Skin epidermis (tissue), 12 donors: ENCODE measurements at regions not wholly inside any gene's neighbourhood (a gene's known extent, or its start where the extent isn't known, plus 50 kb on each side); places are given as distances from the start of the nearest gene placed in this dataset.

Experiments used
- H3K27ac ChIP-seq, 21 experiments: fragments of 200-600 bp; sonication (generic) in 11 of 21; one replicate each; pipeline ENCODE4 v1.5.0; 2020; ENCODE audit warnings: mild to moderate bottlenecking in 3 of 21, inconsistent platforms in 2 of 21, moderate library complexity in 2 of 21
- H3K4me3 ChIP-seq, 7 experiments: fragments of 200-600 bp; sonication (generic) in 2 of 7; one replicate each; pipeline ENCODE4 v1.5.0; 2020; ENCODE audit warnings: inconsistent platforms in 2 of 7, mild to moderate bottlenecking in 2 of 7, moderate library complexity in 1 of 7

- H3K27ac ChIP-seq = no peak overlapping the region
- no peak overlapping the region for H3K4me3 ChIP-seq
Measured at GRCh38 chr10:129020651-129021330, 446.2 kb upstream of the MGMT start.

DNA sequence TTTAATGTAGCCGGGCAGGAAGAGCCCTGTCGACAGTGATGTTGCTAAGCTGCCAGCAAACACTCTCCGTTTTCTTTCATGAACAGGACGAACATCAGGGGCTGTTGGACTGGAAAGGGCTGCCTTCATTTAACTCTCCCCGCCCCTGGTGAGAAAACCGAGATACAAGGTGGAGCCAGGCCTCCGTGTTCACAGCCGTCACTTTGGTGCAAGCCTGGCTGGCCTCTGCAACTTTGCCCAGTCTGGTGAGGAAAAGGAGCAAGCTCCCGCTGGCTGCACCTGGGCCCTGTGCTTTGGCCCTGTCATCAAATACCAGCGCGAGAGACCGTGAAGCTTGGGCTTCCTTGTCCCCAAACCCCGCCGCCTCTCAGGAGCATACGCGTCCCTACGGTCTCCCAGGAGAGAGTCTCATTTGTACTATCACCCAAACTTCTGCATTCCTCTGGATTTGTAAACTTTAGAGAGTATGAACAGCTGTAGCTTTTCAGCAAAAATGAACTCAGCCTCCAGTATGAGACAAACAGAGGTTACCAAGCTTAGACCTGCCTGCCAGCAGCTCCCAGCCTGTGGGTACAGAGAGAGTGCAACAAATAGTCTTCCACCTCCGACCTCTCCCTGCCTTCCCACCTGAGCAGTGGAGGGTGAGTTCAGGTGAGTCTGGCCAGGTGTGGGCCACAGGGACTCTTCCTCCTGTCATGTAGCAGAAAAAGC is 445.3 kb upstream of the MGMT start:
- Histone ChIP-seq H3K27ac (no peak overlapping the region), H3K4me3 (no peak overlapping the region)

DNA sequence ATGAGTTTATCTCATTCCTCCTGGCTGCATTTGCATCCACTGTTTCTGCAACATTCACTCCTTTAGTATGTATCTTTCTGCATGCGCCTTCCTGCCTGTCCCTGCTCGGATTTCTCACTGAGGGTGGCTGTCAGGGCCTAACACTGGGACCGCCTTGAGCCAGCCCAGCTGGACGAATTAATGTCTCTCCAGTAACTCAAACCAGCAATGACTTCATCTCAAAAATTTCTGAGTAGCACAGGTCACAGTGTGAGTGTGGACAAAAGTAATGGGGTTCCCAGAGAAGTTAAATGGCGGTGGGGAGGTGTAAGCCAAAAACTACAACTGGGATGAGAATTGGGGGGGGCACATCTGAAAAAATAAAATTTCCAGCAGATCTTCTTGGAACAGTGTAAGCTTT is 444.0 kb upstream of the MGMT start:
- Histone ChIP-seq H3K4me3 (no peak overlapping the region), H3K27ac (no peak overlapping the region)

DNA sequence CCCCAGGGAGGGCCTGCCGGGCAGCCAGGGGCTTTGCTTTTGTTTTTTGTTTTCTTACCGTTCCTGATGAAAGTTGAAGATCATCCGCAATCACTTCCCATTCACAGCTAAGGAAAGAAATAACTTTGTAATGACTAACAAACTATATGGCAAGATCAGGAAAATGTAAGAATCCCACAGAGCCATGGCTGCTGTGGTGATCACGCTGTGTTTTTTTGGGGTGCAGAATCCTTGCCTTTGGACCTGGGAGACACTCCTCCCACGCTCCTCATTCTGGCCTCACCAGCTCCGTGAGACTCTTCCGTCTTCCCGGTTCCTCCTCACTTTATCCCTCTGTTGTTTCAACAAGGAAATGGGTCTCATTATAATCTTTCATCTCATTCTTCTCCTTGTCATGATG is 443.0 kb upstream of the MGMT start:
- H3K4me3 ChIP-seq = no peak overlapping the region
- no peak overlapping the region for H3K27ac ChIP-seq

GRCh38 chr10:129025787-129026186 is 441.3 kb upstream of the MGMT start:
- no peak overlapping the region for H3K27ac ChIP-seq

GRCh38 chr10:129027906-129028305 is 439.1 kb upstream of the MGMT start:
- Histone ChIP-seq H3K4me3 (no peak overlapping the region), H3K27ac (no peak overlapping the region)

More at GRCh38 chr10:129025787-129026186, 441.3 kb upstream of the MGMT start:
- no peak overlapping the region for H3K4me3 ChIP-seq

DNA sequence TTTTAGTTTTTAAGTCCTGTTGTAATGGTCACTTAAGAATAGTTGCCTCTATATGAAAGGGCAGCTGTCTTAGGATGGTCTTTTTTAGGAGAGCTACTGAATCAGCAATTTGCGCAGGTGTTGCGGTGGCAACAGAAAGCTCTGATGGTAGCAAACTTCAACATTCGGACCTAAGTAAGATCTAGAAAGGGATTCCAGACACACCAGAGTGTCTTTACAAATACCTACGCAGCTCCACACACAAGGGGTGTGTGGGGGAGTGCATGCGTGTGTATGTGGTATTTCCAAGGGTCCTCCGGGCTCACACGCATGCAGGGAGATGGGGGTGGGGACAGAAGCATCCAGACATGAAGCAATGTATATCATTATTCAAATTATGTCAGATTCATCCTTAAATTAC is 438.6 kb upstream of the MGMT start:
- Histone ChIP-seq H3K4me3 (no peak overlapping the region), H3K27ac (no peak overlapping the region)

DNA sequence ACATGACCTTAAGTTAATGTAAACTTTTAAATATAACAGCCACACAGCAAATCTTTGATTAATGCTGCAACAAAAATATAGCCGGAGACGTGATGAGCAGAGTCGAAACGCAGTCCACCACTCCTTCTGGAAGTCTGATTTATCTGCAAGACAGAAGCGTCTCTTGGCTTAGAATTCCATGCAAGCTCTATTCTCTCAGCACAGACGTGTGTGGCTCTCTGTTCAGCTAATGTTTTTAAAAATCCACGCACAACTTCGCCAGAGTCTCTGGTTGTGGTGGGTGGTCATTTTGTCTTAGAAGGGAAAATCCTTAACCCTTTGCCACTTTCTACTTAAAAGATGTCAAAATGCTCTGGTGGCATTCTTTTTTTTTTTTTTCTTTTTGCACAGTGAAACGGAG is 438.0 kb upstream of the MGMT start:
- Histone ChIP-seq H3K27ac (no peak overlapping the region), H3K4me3 (no peak overlapping the region)

GRCh38 chr10:129029851-129030602 is 437.0 kb upstream of the MGMT start:
- Histone ChIP-seq H3K27ac (no peak overlapping the region), H3K4me3 (no peak overlapping the region)

GRCh38 chr10:129030603-129030895 is 436.5 kb upstream of the MGMT start:
- no peak overlapping the region for H3K27ac ChIP-seq
- H3K4me3 ChIP-seq = no peak overlapping the region

DNA sequence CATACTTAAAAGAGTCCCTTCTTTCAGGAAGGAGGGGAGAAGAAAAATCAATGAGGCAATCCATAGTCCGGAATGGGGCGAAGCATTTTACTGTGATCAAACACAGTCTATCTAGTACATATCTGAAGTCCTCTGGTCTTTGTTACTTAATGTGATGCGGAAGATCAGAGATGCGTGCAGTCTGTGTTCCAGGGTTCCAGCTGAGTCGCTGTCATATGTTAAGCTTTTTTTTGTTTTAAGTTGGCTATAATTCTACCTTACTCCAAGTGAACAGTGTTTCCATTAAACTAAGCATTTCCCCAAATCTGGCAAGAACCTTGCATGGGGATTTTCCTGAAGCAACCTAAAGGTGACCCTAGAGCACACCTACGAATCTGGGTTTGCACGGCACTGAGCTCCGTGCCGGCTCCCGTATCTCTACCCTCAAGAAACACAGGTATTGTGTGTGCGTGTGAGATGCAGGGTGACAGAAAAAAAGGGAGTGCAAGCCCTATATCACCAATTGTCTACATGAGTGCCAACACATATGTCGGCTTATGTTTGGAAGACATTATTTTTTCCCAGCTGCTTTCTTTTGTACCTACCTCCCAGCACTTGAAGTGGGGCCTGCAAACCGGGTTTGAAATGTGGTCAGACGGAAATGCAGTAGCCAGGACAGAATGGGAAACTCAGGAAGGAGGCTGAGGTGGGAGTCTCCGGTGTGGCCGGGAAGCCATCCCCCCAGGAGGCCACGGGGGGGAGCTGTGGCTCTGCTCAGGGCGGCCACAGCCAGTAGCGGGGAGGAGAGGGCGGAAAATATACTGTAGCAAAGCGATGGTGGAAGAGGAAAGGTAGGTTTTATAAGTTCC is 435.8 kb upstream of the MGMT start:
- Histone ChIP-seq H3K4me3 (no peak overlapping the region), H3K27ac (no peak overlapping the region)

DNA sequence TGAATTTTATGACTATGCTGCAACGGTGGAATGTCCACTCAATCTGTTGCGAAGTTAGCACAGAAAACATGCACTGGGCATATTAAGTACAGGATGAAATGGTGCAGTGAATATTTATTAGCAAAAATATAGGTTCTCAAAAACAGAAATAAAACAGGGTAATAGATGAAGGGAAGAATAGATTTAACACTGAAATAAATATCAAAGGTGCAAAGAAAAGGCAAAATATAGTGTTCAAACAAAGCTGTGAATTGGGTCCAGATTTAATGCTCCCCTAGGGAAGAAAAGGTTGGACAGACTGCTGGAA is 435.2 kb upstream of the MGMT start:
- H3K27ac ChIP-seq = no peak overlapping the region
- H3K4me3 ChIP-seq = no peak overlapping the region

DNA sequence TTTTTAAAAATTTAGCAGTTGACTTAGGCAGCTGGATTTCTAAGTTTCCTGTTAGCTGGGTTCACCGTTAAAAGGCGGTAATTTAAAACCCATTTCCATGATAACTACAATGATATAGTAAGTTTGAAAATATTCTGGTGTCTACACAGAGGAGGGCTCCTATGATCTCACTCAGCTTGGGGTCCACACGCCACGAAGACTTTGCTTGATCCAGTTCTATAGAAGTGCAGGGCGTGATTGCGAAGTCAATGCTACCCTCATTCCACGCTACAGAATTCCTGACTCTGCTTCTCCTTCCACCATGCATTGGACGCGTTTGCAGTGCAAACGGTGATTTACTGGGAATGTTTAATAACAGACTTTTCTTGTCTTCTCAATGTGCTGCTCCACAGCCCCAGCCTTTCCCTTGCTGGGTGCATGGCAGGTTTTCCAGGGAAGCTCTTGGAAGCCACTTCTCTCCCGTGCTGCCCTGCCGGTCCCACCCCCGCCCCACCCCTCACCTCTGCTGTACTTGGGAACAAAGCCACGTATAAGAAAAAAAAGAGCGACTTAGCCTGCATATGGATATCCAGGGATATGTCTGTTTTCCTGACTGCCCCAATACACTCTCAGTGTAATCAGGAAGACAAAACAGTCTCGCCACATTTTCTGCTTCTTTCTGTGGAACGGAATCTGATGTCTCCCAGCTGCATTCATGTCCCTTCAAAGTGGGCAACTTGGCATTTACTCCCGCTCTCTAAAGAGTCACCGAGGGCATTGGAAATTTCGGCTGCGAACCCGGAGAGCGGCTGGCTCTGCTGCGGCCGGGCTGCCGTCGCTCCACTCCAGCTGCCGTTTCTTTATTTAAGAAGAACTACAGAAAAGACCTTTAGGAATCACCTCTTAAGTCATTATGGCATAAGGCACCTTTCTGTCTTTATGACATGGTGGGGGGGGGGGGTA is 434.4 kb upstream of the MGMT start:
- no peak overlapping the region for H3K27ac ChIP-seq
- H3K4me3 ChIP-seq = no peak overlapping the region

GRCh38 chr10:129033340-129033739 is 433.7 kb upstream of the MGMT start:
- Histone ChIP-seq H3K27ac (no peak overlapping the region), H3K4me3 (no peak overlapping the region)

GRCh38 chr10:129033790-129034272 is 433.2 kb upstream of the MGMT start:
- peak overlapping the region in 1 of 21 experiments; percentile 3 for H3K27ac ChIP-seq

GRCh38 chr10:129035052-129035827 is 431.8 kb upstream of the MGMT start:
- Histone ChIP-seq H3K4me3 (peak overlapping the region in 1 of 7 experiments; percentile 2), H3K27ac (peak overlapping the region in 7 of 21 experiments; percentile 19 to 74 (median 52))

More at GRCh38 chr10:129033790-129034272, 433.2 kb upstream of the MGMT start:
- no peak overlapping the region for H3K4me3 ChIP-seq

GRCh38 chr10:129038522-129038921 is 428.5 kb upstream of the MGMT start:
- peak overlapping the region in 1 of 21 experiments; percentile 48 for H3K27ac ChIP-seq
- H3K4me3 ChIP-seq = no peak overlapping the region
